DMS53 treated with DMSO at 0.1 percent for 48 hours (cell line): ENCODE measurements at regions not wholly inside any gene's neighbourhood (a gene's known extent, or its start where the extent isn't known, plus 50 kb on each side); places are given as distances from the start of the nearest gene placed in this dataset.
"Not testable (repeated sequence)": the region's sequence is repeated elsewhere in the genome, so short reads cannot be mapped to it uniquely, and the experiment has no call there.

ENCODE experiments used
- DNase-seq: peaks from one replicate; lab custom pipeline; 2025; ENCODE audit not compliant: unreplicated experiment; lab: John Stamatoyannopoulos, UW

- no peak for DNase-seq
These were observed 96.3 kb upstream of the THUMPD2 start for GRCh38 chr2:39875182-39875913.

GRCh38 chr2:39874236-39874635, 95.2 kb upstream of the THUMPD2 start:
- DNase-seq: no peak

GRCh38 chr2:39873586-39873985, 94.5 kb upstream of the THUMPD2 start:
- DNase-seq: no peak

GRCh38 chr2:39872748-39873147, 93.7 kb upstream of the THUMPD2 start:
- DNase-seq: no peak

GRCh38 chr2:39871291-39871761, 92.3 kb upstream of the THUMPD2 start:
- no peak for DNase-seq

- no peak for DNase-seq
These were observed 91.8 kb upstream of the THUMPD2 start for GRCh38 chr2:39870871-39871270.

- no peak for DNase-seq
These were observed 88.2 kb upstream of the THUMPD2 start for GRCh38 chr2:39867268-39867667.

- DNase-seq: no peak
These were observed 86.7 kb upstream of the THUMPD2 start for GRCh38 chr2:39865751-39866150.

GRCh38 chr2:39863672-39864071, 84.6 kb upstream of the THUMPD2 start:
- not testable (repeated sequence) for DNase-seq

GRCh38 chr2:39860538-39860937, 81.5 kb upstream of the THUMPD2 start:
- no peak for DNase-seq

- no peak for DNase-seq
These were observed 79.6 kb upstream of the THUMPD2 start for GRCh38 chr2:39858677-39859076.

GRCh38 chr2:39855856-39856255, 76.8 kb upstream of the THUMPD2 start:
- no peak for DNase-seq

GRCh38 chr2:39854771-39855170, 75.7 kb upstream of the THUMPD2 start:
- no peak for DNase-seq

- no peak for DNase-seq
These were observed 73.8 kb upstream of the THUMPD2 start for GRCh38 chr2:39852831-39853230.

GRCh38 chr2:39851651-39852110, 72.6 kb upstream of the THUMPD2 start:
- DNase-seq: no peak

- DNase-seq: no peak
These were observed 72.2 kb upstream of the THUMPD2 start for GRCh38 chr2:39851251-39851650.

- no peak for DNase-seq
These were observed 71.0 kb upstream of the THUMPD2 start for GRCh38 chr2:39849982-39850526.

GRCh38 chr2:39849064-39849463, 70.0 kb upstream of the THUMPD2 start:
- DNase-seq: no peak

- DNase-seq: peak; percentile 44
These were observed 66.5 kb upstream of the THUMPD2 start for GRCh38 chr2:39845460-39846146.

- DNase-seq: no peak
These were observed 60.3 kb upstream of the THUMPD2 start for GRCh38 chr2:39839261-39839848.

GRCh38 chr2:39838589-39838988, 59.5 kb upstream of the THUMPD2 start:
- DNase-seq: no peak
